HFF-Myc (cell line): ENCODE measurements at regions not wholly inside any gene's neighbourhood (a gene's known extent, or its start where the extent isn't known, plus 50 kb on each side); places are given as distances from the start of the nearest gene placed in this dataset.
"Not testable (repeated sequence)": the region's sequence is repeated elsewhere in the genome, so short reads cannot be mapped to it uniquely, and the experiment has no call there.

ENCODE experiments used
- DNase-seq: peaks from one replicate; pipeline ENCODE4 v3.0.0-alpha.2; 2011; ENCODE audit warnings: low read depth; ENCODE audit errors: extremely low read depth
- H3K4me3 ChIP-seq: replicated peaks from 2 replicates; pipeline ENCODE4 v1.5.1; 2011; ENCODE audit warnings: low read depth, mild to moderate bottlenecking, control low read depth, low read length
- CTCF ChIP-seq: IDR thresholded peaks from 2 replicates; pipeline ENCODE4 v1.5.1; 2012; ENCODE audit warnings: mild to moderate bottlenecking, low read depth, low read length, control low read depth; ENCODE audit errors: missing control alignments

GRCh38 chr3:110006913-110007312 is 669.6 kb upstream of the DPPA4 start:
- H3K4me3 ChIP-seq: no peak overlapping the region
- no peak for TF ChIP-seq CTCF
- no peak for DNase-seq

DNA sequence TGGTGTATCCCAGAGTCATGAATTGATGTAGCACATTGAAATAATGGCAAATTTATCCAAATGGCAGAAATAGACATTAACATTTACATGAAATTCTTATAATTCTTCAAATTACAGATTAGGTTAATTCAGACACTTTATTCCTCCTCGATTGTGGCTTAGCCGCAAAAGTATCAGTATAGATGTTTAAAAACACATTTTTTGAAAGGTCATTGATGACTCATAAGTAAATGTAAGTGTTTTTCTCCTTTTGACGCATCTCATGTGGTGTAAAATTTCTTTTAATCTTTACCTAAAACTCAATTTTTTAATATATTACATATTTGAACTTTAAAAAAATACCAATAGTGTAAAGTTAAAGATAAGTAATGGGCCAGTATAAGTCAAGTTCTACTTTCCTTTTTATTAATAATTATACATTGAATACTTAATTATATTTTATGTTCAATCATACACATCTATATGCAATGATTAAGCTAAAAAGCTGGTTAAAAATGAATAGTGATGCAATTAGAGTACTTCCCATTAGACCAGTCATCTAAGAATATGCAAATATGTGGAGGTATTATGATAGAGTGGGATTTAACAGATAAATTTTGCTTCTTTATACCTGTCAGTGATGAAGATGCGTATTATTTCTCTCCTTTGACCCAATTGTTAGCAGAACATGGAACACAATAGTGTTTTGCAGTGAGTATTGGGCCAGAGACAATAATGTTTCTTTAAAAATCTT is 678.1 kb upstream of the DPPA4 start:
- no peak overlapping the region for H3K4me3 ChIP-seq
- no peak for DNase-seq
- TF ChIP-seq CTCF: no peak

GRCh38 chr3:110016235-110016815 is 679.0 kb upstream of the DPPA4 start:
- no peak for DNase-seq
- H3K4me3 ChIP-seq: no peak overlapping the region
- TF ChIP-seq CTCF: no peak

- no peak for TF ChIP-seq CTCF
- no peak for DNase-seq
- no peak overlapping the region for H3K4me3 ChIP-seq
Measured at GRCh38 chr3:110017304-110017703, 680.0 kb upstream of the DPPA4 start.

GRCh38 chr3:110021659-110022058 is 684.3 kb upstream of the DPPA4 start:
- no peak overlapping the region for H3K4me3 ChIP-seq
- no peak for DNase-seq
- no peak for TF ChIP-seq CTCF

- not testable (repeated sequence) for H3K4me3 ChIP-seq, DNase-seq
Measured at GRCh38 chr3:110023022-110023421, 685.7 kb upstream of the DPPA4 start.

DNA sequence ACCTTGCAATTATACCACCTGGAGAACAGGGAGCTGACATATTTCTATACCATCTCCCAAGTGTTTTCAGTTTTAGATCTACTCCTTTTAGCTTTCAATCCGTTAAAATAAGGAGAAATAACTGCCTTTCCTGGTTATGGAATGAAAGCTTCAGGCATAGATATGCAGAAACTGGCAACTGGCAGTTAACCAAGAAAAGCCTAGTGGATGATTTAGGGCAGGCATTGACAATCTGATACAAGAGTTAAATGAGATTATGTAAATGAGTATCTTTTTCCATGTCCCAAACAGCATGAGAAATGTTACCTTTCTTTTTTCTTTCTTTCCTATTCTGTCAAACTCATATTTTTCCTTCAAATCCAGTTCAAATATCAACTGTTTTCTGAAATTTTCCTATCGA is 689.1 kb upstream of the DPPA4 start:
- no peak for TF ChIP-seq CTCF
- DNase-seq: no peak
- no peak overlapping the region for H3K4me3 ChIP-seq
